Activated naive CD8-positive, alpha-beta T cell treated with anti-CD3 and anti-CD28 coated beads, Interleukin-2, amount 10 ng/mL, durations not matched to agents 7 days and 5 days (primary cell): ENCODE measurements at regions not wholly inside any gene's neighbourhood (a gene's known extent, or its start where the extent isn't known, plus 50 kb on each side); places are given as distances from the start of the nearest gene placed in this dataset.

Experiments used
- ATAC-seq: fragments of 150-1000 bp; cut with Tn5 transposase; one replicate; pipeline ENCODE4 v1.10.0; 2021; ENCODE audit warnings: low read depth, moderate library complexity
- POLR2A ChIA-PET: fragments of 350-600 bp; sonication (Branson Sonifier 250); formaldehyde crosslinking; loops from one replicate; lab custom pipeline; 2021; ENCODE audit warnings: antibody characterized with exemption; lab: Charles Lee
- DNase-seq: peaks from one replicate; pipeline ENCODE4 v3.0.0; 2021
- H3K27ac Mint-ChIP-seq: one replicate; pipeline ENCODE4 v1.8.0; 2022; ENCODE audit warnings: mild to moderate bottlenecking, mixed read lengths
- H3K27me3 Mint-ChIP-seq: one replicate; pipeline ENCODE4 v1.8.0; 2022; ENCODE audit warnings: mild to moderate bottlenecking, moderate library complexity, mixed read lengths
- H3K36me3 Mint-ChIP-seq: one replicate; pipeline ENCODE4 v1.8.0; 2021; ENCODE audit warnings: mild to moderate bottlenecking, mixed read lengths
- H3K4me1 Mint-ChIP-seq: one replicate; pipeline ENCODE4 v1.8.0; 2021; ENCODE audit warnings: mixed read lengths
- H3K4me3 Mint-ChIP-seq: one replicate; pipeline ENCODE4 v1.8.0; 2022; ENCODE audit warnings: mild to moderate bottlenecking, moderate library complexity, mixed read lengths
- H3K9me3 Mint-ChIP-seq: one replicate; pipeline ENCODE4 v1.8.0; 2021; ENCODE audit warnings: mixed read lengths

- no peak for DNase-seq
- no peak overlapping the region for H3K4me3 Mint-ChIP-seq
- H3K4me1 Mint-ChIP-seq = no peaks in the 10 kb centered on the region
- no peak for ATAC-seq
- no peaks in the 10 kb centered on the region for H3K36me3 Mint-ChIP-seq
- H3K27me3 Mint-ChIP-seq = no peaks in the 10 kb centered on the region
- no peak overlapping the region for H3K27ac Mint-ChIP-seq
- POLR2A ChIA-PET = no interaction called here
- H3K9me3 Mint-ChIP-seq = no peaks in the 10 kb centered on the region
These were observed 326.3 kb downstream of the C4orf33 start for GRCh38 chr4:129422277-129422676.

GRCh38 chr4:129428454-129428853 is 332.5 kb downstream of the C4orf33 start:
- DNase-seq (no peak), ATAC-seq (no peak)
- H3K27me3 Mint-ChIP-seq = no peaks in the 10 kb centered on the region
- H3K4me1 Mint-ChIP-seq = no peaks in the 10 kb centered on the region
- H3K27ac Mint-ChIP-seq = no peak overlapping the region
- no peaks in the 10 kb centered on the region for H3K36me3 Mint-ChIP-seq
- POLR2A ChIA-PET = no interaction called here
- H3K4me3 Mint-ChIP-seq = no peak overlapping the region
- H3K9me3 Mint-ChIP-seq = no peaks in the 10 kb centered on the region

- H3K9me3 Mint-ChIP-seq = no peaks in the 10 kb centered on the region
- DNase-seq = no peak
- no peak overlapping the region for H3K4me3 Mint-ChIP-seq
- H3K27ac Mint-ChIP-seq = no peak overlapping the region
- POLR2A ChIA-PET = no interaction called here
- no peaks in the 10 kb centered on the region for H3K36me3 Mint-ChIP-seq
- ATAC-seq = no peak
- no peaks in the 10 kb centered on the region for H3K4me1 Mint-ChIP-seq
- no peaks in the 10 kb centered on the region for H3K27me3 Mint-ChIP-seq
These were observed 333.8 kb downstream of the C4orf33 start for GRCh38 chr4:129429581-129430320.

- ATAC-seq (no peak), DNase-seq (no peak)
- Mint-ChIP-seq H3K27ac (no peak overlapping the region), H3K36me3 (no peaks in the 10 kb centered on the region), H3K4me3 (no peak overlapping the region), H3K27me3 (no peaks in the 10 kb centered on the region), H3K9me3 (no peaks in the 10 kb centered on the region), H3K4me1 (no peaks in the 10 kb centered on the region)
- POLR2A ChIA-PET = no interaction called here
These were observed 341.4 kb downstream of the C4orf33 start for GRCh38 chr4:129437347-129437746.

- Mint-ChIP-seq H3K27ac (no peak overlapping the region), H3K4me3 (no peak overlapping the region), H3K4me1 (no peaks in the 10 kb centered on the region), H3K27me3 (no peaks in the 10 kb centered on the region), H3K36me3 (no peaks in the 10 kb centered on the region), H3K9me3 (no peaks in the 10 kb centered on the region)
- no peak for ATAC-seq
- POLR2A ChIA-PET = no interaction called here
- DNase-seq = no peak
These were observed 342.6 kb downstream of the C4orf33 start for GRCh38 chr4:129438456-129438981.

GRCh38 chr4:129446074-129446473 is 350.1 kb downstream of the C4orf33 start:
- H3K4me3 Mint-ChIP-seq = no peak overlapping the region
- POLR2A ChIA-PET = no interaction called here
- H3K27ac Mint-ChIP-seq = no peak overlapping the region
- ATAC-seq = no peak
- no peaks in the 10 kb centered on the region for H3K36me3 Mint-ChIP-seq
- no peak for DNase-seq
- peaks cover 3% of the 10 kb centered on the region for H3K9me3 Mint-ChIP-seq
- no peaks in the 10 kb centered on the region for H3K27me3 Mint-ChIP-seq
- H3K4me1 Mint-ChIP-seq = no peaks in the 10 kb centered on the region

GRCh38 chr4:129453524-129454200 is 357.7 kb downstream of the C4orf33 start:
- no peaks in the 10 kb centered on the region for H3K9me3 Mint-ChIP-seq
- H3K4me3 Mint-ChIP-seq = no peak overlapping the region
- POLR2A ChIA-PET = no interaction called here
- H3K36me3 Mint-ChIP-seq = no peaks in the 10 kb centered on the region
- no peaks in the 10 kb centered on the region for H3K4me1 Mint-ChIP-seq
- DNase-seq (no peak), ATAC-seq (no peak)
- no peak overlapping the region for H3K27ac Mint-ChIP-seq
- no peaks in the 10 kb centered on the region for H3K27me3 Mint-ChIP-seq

- POLR2A ChIA-PET = no interaction called here
- Mint-ChIP-seq H3K27me3 (no peaks in the 10 kb centered on the region), H3K27ac (no peak overlapping the region), H3K4me3 (no peak overlapping the region), H3K9me3 (no peaks in the 10 kb centered on the region), H3K4me1 (no peaks in the 10 kb centered on the region), H3K36me3 (no peaks in the 10 kb centered on the region)
- no peak for DNase-seq
- no peak for ATAC-seq
These were observed 359.5 kb downstream of the C4orf33 start for GRCh38 chr4:129455482-129455881.

- H3K27me3 Mint-ChIP-seq = no peaks in the 10 kb centered on the region
- no peak overlapping the region for H3K27ac Mint-ChIP-seq
- POLR2A ChIA-PET = no interaction called here
- no peaks in the 10 kb centered on the region for H3K36me3 Mint-ChIP-seq
- no peak overlapping the region for H3K4me3 Mint-ChIP-seq
- no peak for ATAC-seq
- H3K4me1 Mint-ChIP-seq = no peaks in the 10 kb centered on the region
- no peaks in the 10 kb centered on the region for H3K9me3 Mint-ChIP-seq
- DNase-seq = no peak
These were observed 372.7 kb downstream of the C4orf33 start for GRCh38 chr4:129468624-129469023.

- no peaks in the 10 kb centered on the region for H3K36me3 Mint-ChIP-seq
- POLR2A ChIA-PET = no interaction called here
- DNase-seq (no peak), ATAC-seq (no peak)
- H3K4me1 Mint-ChIP-seq = no peaks in the 10 kb centered on the region
- no peaks in the 10 kb centered on the region for H3K27me3 Mint-ChIP-seq
- H3K4me3 Mint-ChIP-seq = no peak overlapping the region
- H3K9me3 Mint-ChIP-seq = peaks cover 6% of the 10 kb centered on the region
- H3K27ac Mint-ChIP-seq = no peak overlapping the region
These were observed 378.7 kb downstream of the C4orf33 start for GRCh38 chr4:129474698-129475097.

GRCh38 chr4:129481107-129481506 is 385.2 kb downstream of the C4orf33 start:
- ATAC-seq (no peak), DNase-seq (no peak)
- no peak overlapping the region for H3K27ac Mint-ChIP-seq
- no peaks in the 10 kb centered on the region for H3K27me3 Mint-ChIP-seq
- no peaks in the 10 kb centered on the region for H3K36me3 Mint-ChIP-seq
- H3K4me1 Mint-ChIP-seq = no peaks in the 10 kb centered on the region
- no peak overlapping the region for H3K4me3 Mint-ChIP-seq
- POLR2A ChIA-PET = no interaction called here
- no peaks in the 10 kb centered on the region for H3K9me3 Mint-ChIP-seq

- Mint-ChIP-seq H3K9me3 (no peaks in the 10 kb centered on the region), H3K27ac (no peak overlapping the region), H3K36me3 (no peaks in the 10 kb centered on the region), H3K4me1 (no peaks in the 10 kb centered on the region), H3K4me3 (no peak overlapping the region), H3K27me3 (no peaks in the 10 kb centered on the region)
- DNase-seq (no peak), ATAC-seq (no peak)
- POLR2A ChIA-PET = no interaction called here
These were observed 392.5 kb downstream of the C4orf33 start for GRCh38 chr4:129488427-129488826.

- Mint-ChIP-seq H3K27ac (no peak overlapping the region), H3K36me3 (no peaks in the 10 kb centered on the region), H3K9me3 (no peaks in the 10 kb centered on the region), H3K27me3 (no peaks in the 10 kb centered on the region), H3K4me1 (no peaks in the 10 kb centered on the region), H3K4me3 (no peak overlapping the region)
- no peak for DNase-seq
- no peak for ATAC-seq
- POLR2A ChIA-PET = no interaction called here
These were observed 394.6 kb downstream of the C4orf33 start for GRCh38 chr4:129490516-129490915.

- H3K4me1 Mint-ChIP-seq = no peaks in the 10 kb centered on the region
- no peak overlapping the region for H3K4me3 Mint-ChIP-seq
- H3K9me3 Mint-ChIP-seq = no peaks in the 10 kb centered on the region
- ATAC-seq (no peak), DNase-seq (no peak)
- POLR2A ChIA-PET = no interaction called here
- no peak overlapping the region for H3K27ac Mint-ChIP-seq
- no peaks in the 10 kb centered on the region for H3K36me3 Mint-ChIP-seq
- H3K27me3 Mint-ChIP-seq = no peaks in the 10 kb centered on the region
These were observed 402.7 kb downstream of the C4orf33 start for GRCh38 chr4:129498626-129499025.
